Natural killer cell (primary cell): ENCODE measurements at regions not wholly inside any gene's neighbourhood (a gene's known extent, or its start where the extent isn't known, plus 50 kb on each side); places are given as distances from the start of the nearest gene placed in this dataset.

ENCODE experiments used
- ATAC-seq, 3 donors: fragments of 150-1000 bp in 2 of 3; fragments of 200-7000 bp in 1 of 3; cut with Tn5 transposase; 1 replicate in 1 of 3; 2 replicates in 2 of 3; pipeline ENCODE4 v1.10.0; 2021; ENCODE audit warnings: mild to moderate bottlenecking in 2 of 3, moderate library complexity in 2 of 3
- DNase-seq, 2 donors: peaks; one replicate each; pipeline versions ENCODE4 v3.0.0 to v3.0.0-alpha.2; 2013 to 2021; ENCODE audit warnings: mixed read lengths in 1 of 2
- H3K27ac ChIP-seq: one replicate; pipeline ENCODE4 v1.5.1; 2013; ENCODE audit warnings: mild to moderate bottlenecking, low read length
- H3K27me3 ChIP-seq: one replicate; pipeline ENCODE4 v1.6.1; 2013; ENCODE audit warnings: low read length; ENCODE audit not compliant: control insufficient read depth, insufficient read depth
- H3K36me3 ChIP-seq: one replicate; pipeline ENCODE4 v1.6.1; 2013; ENCODE audit warnings: low read length; ENCODE audit not compliant: control insufficient read depth, insufficient read depth
- H3K4me1 ChIP-seq: one replicate; pipeline ENCODE4 v1.6.1; 2013; ENCODE audit warnings: low read length; ENCODE audit not compliant: control insufficient read depth, insufficient read depth
- H3K4me3 ChIP-seq: one replicate; pipeline ENCODE4 v1.5.1; 2013; ENCODE audit warnings: low read length
- H3K9me3 ChIP-seq: one replicate; pipeline ENCODE4 v1.6.1; 2013; ENCODE audit warnings: low read length; ENCODE audit not compliant: control insufficient read depth, insufficient read depth
- H3K27ac Mint-ChIP-seq, 2 donors: one replicate each; pipeline ENCODE4 v1.8.0; 2022; ENCODE audit warnings: mild to moderate bottlenecking in 2 of 2, mixed read lengths in 2 of 2, moderate library complexity in 1 of 2
- H3K27me3 Mint-ChIP-seq, 2 donors: one replicate each; pipeline ENCODE4 v1.8.0; 2022; ENCODE audit warnings: low read depth in 2 of 2, mixed read lengths in 2 of 2
- H3K36me3 Mint-ChIP-seq: one replicate; pipeline ENCODE4 v1.8.0; 2022; ENCODE audit warnings: mixed read lengths
- H3K4me1 Mint-ChIP-seq, 2 donors: one replicate each; pipeline ENCODE4 v1.8.0; 2022; ENCODE audit warnings: mixed read lengths in 2 of 2
- H3K4me3 Mint-ChIP-seq: one replicate; pipeline ENCODE4 v1.8.0; 2022; ENCODE audit warnings: mild to moderate bottlenecking, moderate library complexity, mixed read lengths
- H3K9me3 Mint-ChIP-seq, 2 donors: one replicate each; pipeline ENCODE4 v1.8.0; 2022; ENCODE audit warnings: mixed read lengths in 2 of 2
- CTCF ChIP-seq: fragments of 200-600 bp; IDR thresholded peaks from one replicate; pipeline ENCODE4 v1.8.0; 2022; ENCODE audit warnings: antibody characterized with exemption
- WGBS: methylation state at CpG from one replicate; pipeline ENCODE4 v1.1.7; 2013; ENCODE audit warnings: missing lambda C conversion rate; ENCODE audit not compliant: insufficient coverage; 5-methylcytosine and 5-hydroxymethylcytosine counted together
- intact Hi-C: fragments of 100-400 bp; cut with micrococcal nuclease; formaldehyde crosslinking; loops from one replicate; pipeline ENCODE4 v1.14.2; 2022

DNA sequence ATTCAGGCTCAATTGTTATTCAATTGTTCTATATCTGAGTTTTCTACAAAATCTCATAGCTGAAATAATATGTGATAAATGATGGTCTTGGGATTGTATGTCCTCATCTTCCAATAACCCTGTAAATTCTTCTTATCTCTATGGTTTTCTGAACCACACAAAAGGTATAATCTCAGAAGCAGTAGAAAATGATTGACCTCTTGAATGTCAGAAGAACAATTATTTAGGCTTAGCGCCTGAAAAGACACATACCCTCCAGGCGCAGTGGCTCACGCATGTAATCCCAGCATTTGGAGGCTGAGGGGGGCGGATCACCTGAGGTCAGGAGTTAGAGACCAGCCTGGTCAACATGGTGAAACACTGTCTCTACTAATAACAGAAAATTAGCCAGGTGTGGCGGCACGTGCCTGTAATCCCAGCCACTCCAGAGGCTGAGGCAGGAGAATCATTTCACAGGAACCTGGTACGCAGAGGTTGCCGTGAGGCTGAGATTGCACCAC, 288.0 kb upstream of the TBC1D5 start:
- DNase-seq = no peak
- Histone ChIP-seq H3K36me3 (no peaks in the 10 kb centered on the region), H3K4me1 (no peaks in the 10 kb centered on the region), H3K27ac (no peak overlapping the region), H3K27me3 (no peaks in the 10 kb centered on the region), H3K4me3 (no peak overlapping the region), H3K9me3 (no peaks in the 10 kb centered on the region)
- no peak for TF ChIP-seq CTCF
- WGBS = 94% methylated on average over 8 of the region's 8 CpGs
- Mint-ChIP-seq H3K4me3 (no peak overlapping the region), H3K36me3 (no peaks in the 10 kb centered on the region), H3K9me3 (no peaks in the 10 kb centered on the region), H3K4me1 (no peaks in the 10 kb centered on the region), H3K27ac (no peak overlapping the region), H3K27me3 (peaks cover 0 to 5% of the 10 kb centered on the region in 2 donors)
- intact Hi-C loops = no loop called here
- ATAC-seq = no peak

DNA sequence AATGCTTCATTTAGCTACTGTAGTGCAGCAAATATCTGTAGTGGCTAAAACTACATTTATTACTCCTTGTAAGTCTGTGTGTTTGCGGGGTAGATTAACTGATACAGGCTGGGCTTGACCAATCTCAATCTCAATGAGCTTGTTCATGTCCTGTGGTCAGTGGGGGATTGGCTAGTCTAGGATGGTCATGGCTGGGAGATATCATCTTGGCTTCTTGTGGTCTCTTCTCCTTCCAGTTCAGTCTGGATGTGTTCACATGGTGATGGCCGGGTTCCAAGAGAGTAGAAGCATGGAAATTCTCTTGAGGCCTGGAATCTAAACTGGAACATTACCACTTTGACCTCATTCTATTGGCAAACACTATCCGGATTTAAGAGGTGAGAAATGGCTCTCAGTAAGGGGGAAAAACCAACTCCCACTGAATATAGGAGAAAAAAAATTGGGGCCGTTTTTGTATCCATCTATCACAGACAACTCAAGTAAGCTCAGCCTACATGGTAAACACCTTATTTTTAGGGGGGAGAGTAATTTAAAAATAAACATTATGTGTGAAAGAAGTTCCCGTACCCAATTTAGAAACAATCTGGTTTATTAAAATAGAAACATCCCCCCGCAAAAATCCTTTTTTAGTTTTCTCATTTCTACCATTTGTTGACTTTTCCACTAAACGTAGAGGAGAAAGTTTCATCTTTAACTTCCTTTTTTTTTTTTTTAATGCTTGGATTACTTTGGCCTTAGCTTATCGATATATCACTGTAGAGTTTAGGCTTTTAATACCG, 284.9 kb upstream of the TBC1D5 start:
- H3K27ac Mint-ChIP-seq = no peak overlapping the region

DNA sequence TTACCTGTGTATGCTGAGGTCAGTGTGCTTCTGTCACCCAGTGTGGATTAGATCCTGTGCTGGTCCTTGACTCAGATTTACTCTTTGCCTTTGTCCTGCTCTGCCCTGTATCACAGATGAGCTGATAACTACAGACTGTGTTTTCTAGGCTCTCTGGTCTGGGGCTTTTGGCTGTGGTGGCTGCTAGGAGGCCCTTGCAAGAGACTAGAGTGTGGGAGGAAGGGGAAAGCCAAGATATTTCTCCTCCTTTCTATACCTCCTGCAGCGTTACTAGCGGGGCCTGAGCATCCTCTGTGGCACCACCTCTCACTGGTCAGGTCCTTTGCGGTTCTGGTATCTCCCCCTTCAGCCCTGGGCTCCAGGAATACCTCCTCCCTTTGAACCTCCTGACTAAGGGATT, 282.3 kb upstream of the TBC1D5 start:
- DNase-seq = no peak
- no peaks in the 10 kb centered on the region for H3K36me3 Mint-ChIP-seq
- H3K27ac ChIP-seq = no peak overlapping the region
- WGBS = 39% methylated on average over 3 of the region's 3 CpGs
- H3K4me1 Mint-ChIP-seq = no peaks in the 10 kb centered on the region
- peaks cover 5 to 12% of the 10 kb centered on the region in 2 donors for H3K27me3 Mint-ChIP-seq
- H3K27ac Mint-ChIP-seq = no peak overlapping the region
- H3K9me3 Mint-ChIP-seq = no peaks in the 10 kb centered on the region
- H3K4me3 ChIP-seq = no peak overlapping the region
- no peak for TF ChIP-seq CTCF
- no peak for ATAC-seq
- H3K4me1 ChIP-seq = no peaks in the 10 kb centered on the region
- no peak overlapping the region for H3K4me3 Mint-ChIP-seq
- intact Hi-C loops = no loop called here
- peaks cover 3% of the 10 kb centered on the region for H3K27me3 ChIP-seq
- no peaks in the 10 kb centered on the region for H3K9me3 ChIP-seq
- no peaks in the 10 kb centered on the region for H3K36me3 ChIP-seq

More for the DNA sequence above, 284.9 kb upstream of the TBC1D5 start:
- Histone ChIP-seq H3K4me3 (no peak overlapping the region), H3K36me3 (no peaks in the 10 kb centered on the region), H3K4me1 (no peaks in the 10 kb centered on the region), H3K27me3 (no peaks in the 10 kb centered on the region), H3K9me3 (no peaks in the 10 kb centered on the region), H3K27ac (no peak overlapping the region)
- no peaks in the 10 kb centered on the region for H3K4me1 Mint-ChIP-seq
- ATAC-seq (no peak), DNase-seq (no peak)
- no peaks in the 10 kb centered on the region for H3K36me3 Mint-ChIP-seq
- no peak for TF ChIP-seq CTCF
- WGBS = 87% methylated on average over 2 of the region's 9 CpGs
- H3K4me3 Mint-ChIP-seq = no peak overlapping the region
- intact Hi-C loops = no loop called here
- H3K27me3 Mint-ChIP-seq = peaks cover 5 to 9% of the 10 kb centered on the region in 2 donors
- no peaks in the 10 kb centered on the region for H3K9me3 Mint-ChIP-seq

GRCh38 chr3:18019161-18019495, 276.7 kb upstream of the TBC1D5 start:
- Histone ChIP-seq H3K36me3 (no peaks in the 10 kb centered on the region), H3K4me3 (no peak overlapping the region), H3K27me3 (peaks cover 3% of the 10 kb centered on the region), H3K4me1 (no peaks in the 10 kb centered on the region), H3K9me3 (no peaks in the 10 kb centered on the region), H3K27ac (no peak overlapping the region)
- Mint-ChIP-seq H3K27me3 (peaks cover 13 to 30% of the 10 kb centered on the region in 2 donors), H3K4me3 (no peak overlapping the region), H3K4me1 (no peaks in the 10 kb centered on the region), H3K9me3 (no peaks in the 10 kb centered on the region), H3K36me3 (no peaks in the 10 kb centered on the region), H3K27ac (no peak overlapping the region)
- 31% methylated on average over 2 of the region's 4 CpGs for WGBS
- DNase-seq (no peak), ATAC-seq (no peak)
- no peak for TF ChIP-seq CTCF
- intact Hi-C loops = no loop called here
